Ectodermal cell (in vitro differentiated cells): ENCODE measurements at regions not wholly inside any gene's neighbourhood (a gene's known extent, or its start where the extent isn't known, plus 50 kb on each side); places are given as distances from the start of the nearest gene placed in this dataset.

Experiments
- H3K27ac ChIP-seq: 2 replicates; pipeline ENCODE4 v1.7.0; 2013; ENCODE audit warnings: mild to moderate bottlenecking, low read depth, low read length; ENCODE audit not compliant: insufficient read depth, poor library complexity, severe bottlenecking
- H3K27me3 ChIP-seq: 2 replicates; pipeline ENCODE4 v1.7.0; 2013; ENCODE audit warnings: mild to moderate bottlenecking, low read length; ENCODE audit not compliant: insufficient read depth, control insufficient read depth, poor library complexity, severe bottlenecking
- H3K36me3 ChIP-seq: one replicate; pipeline ENCODE4 v1.7.0; 2013; ENCODE audit warnings: low read length; ENCODE audit not compliant: control insufficient read depth, insufficient read depth
- H3K4me1 ChIP-seq: one replicate; pipeline ENCODE4 v1.7.0; 2013; ENCODE audit warnings: low read length; ENCODE audit not compliant: control insufficient read depth, insufficient read depth
- H3K4me3 ChIP-seq: 2 replicates; pipeline ENCODE4 v1.7.0; 2013; ENCODE audit warnings: low read depth, low read length, control low read depth; ENCODE audit not compliant: insufficient read depth
- H3K9me3 ChIP-seq: 2 replicates; pipeline ENCODE4 v1.7.0; 2013; ENCODE audit warnings: mild to moderate bottlenecking, low read length, moderate library complexity; ENCODE audit not compliant: control insufficient read depth
- WGBS, 2 experiments: methylation state at CpG; one replicate each; pipeline ENCODE4 v1.1.7; 2013; ENCODE audit warnings: missing lambda C conversion rate in 2 of 2; 5-methylcytosine and 5-hydroxymethylcytosine counted together

- Histone ChIP-seq H3K27me3 (peaks cover 7% of the 10 kb centered on the region), H3K36me3 (no peaks in the 10 kb centered on the region), H3K9me3 (no peaks in the 10 kb centered on the region), H3K27ac (no peak overlapping the region), H3K4me3 (no peak overlapping the region), H3K4me1 (peaks cover 16% of the 10 kb centered on the region)
- 11 to 14% methylated on average over 15 of the region's 15 CpGs for WGBS, 2 experiments
Measured at GRCh38 chr11:134466156-134466555, 54.1 kb upstream of the B3GAT1 start.

- Histone ChIP-seq H3K36me3 (no peaks in the 10 kb centered on the region), H3K9me3 (no peaks in the 10 kb centered on the region), H3K27me3 (peaks cover 7% of the 10 kb centered on the region), H3K4me1 (peaks cover 19% of the 10 kb centered on the region), H3K27ac (no peak overlapping the region), H3K4me3 (no peak overlapping the region)
- 90 to 91% methylated on average over 13 of the region's 13 CpGs for WGBS, 2 experiments
Measured at GRCh38 chr11:134464981-134465730, 53.1 kb upstream of the B3GAT1 start.

- WGBS, 2 experiments, result 47 to 49% methylated on average over 6 of the region's 6 CpGs
- no peaks in the 10 kb centered on the region for H3K36me3 ChIP-seq
Measured at GRCh38 chr11:134464196-134464595, 52.2 kb upstream of the B3GAT1 start.

GRCh38 chr11:134463716-134464115, 51.7 kb upstream of the B3GAT1 start:
- Histone ChIP-seq H3K4me1 (peaks cover 32% of the 10 kb centered on the region), H3K9me3 (no peaks in the 10 kb centered on the region), H3K4me3 (no peak overlapping the region), H3K27ac (no peak overlapping the region), H3K27me3 (peaks cover 7% of the 10 kb centered on the region), H3K36me3 (no peaks in the 10 kb centered on the region)
- 87 to 92% methylated on average over 5 of the region's 5 CpGs for WGBS, 2 experiments

More at GRCh38 chr11:134464196-134464595, 52.2 kb upstream of the B3GAT1 start:
- Histone ChIP-seq H3K9me3 (no peaks in the 10 kb centered on the region), H3K4me1 (peaks cover 29% of the 10 kb centered on the region), H3K4me3 (no peak overlapping the region), H3K27me3 (peaks cover 7% of the 10 kb centered on the region), H3K27ac (no peak overlapping the region)
